ENCODE measurements at regions not wholly inside any gene's neighbourhood (a gene's known extent, or its start where the extent isn't known, plus 50 kb on each side); places are given as distances from the start of the nearest gene placed in this dataset.

- no peaks in the 10 kb centered on the region for H4K20me1 ChIP-seq (replicated peaks; ENCODE audit: control insufficient read depth, extremely low read depth, insufficient read depth, low read length)
- no peak overlapping the region for H2AFZ ChIP-seq (ENCODE audit: low read depth, low read length)
- H3K4me3 ChIP-seq (replicated peaks in 1 of 3; ENCODE audit: insufficient read depth in 1 of 3, low read depth in 1 of 3, low read length in 3 of 3), result no peak overlapping the region
- FAIRE-seq (no peak), DNase-seq (ENCODE audit: low read depth, low spot score) (no peak)
- no peaks in the 10 kb centered on the region for H3K27me3 ChIP-seq (ENCODE audit: control insufficient read depth in 2 of 2, insufficient read depth in 2 of 2, low read length in 2 of 2)
- no peaks in the 10 kb centered on the region for H3K9me1 ChIP-seq (replicated peaks; ENCODE audit: control insufficient read depth, extremely low read depth, insufficient read depth, low read length)
- H3K4me2 ChIP-seq (ENCODE audit: insufficient read depth, low read length), result no peak overlapping the region
- intact Hi-C loops (cut with micrococcal nuclease), result no loop called here
- CTCF ChIA-PET, result no interaction called here
- TF ChIP-seq MAX (IDR thresholded peaks at IDR 0.05; ENCODE audit: insufficient read depth, insufficient read length), result no peak
- no peak for TF ChIP-seq EZH2 (IDR thresholded peaks at IDR 0.05; ENCODE audit: borderline replicate concordance, low read depth, low read length, severe bottlenecking)
- no peak for TF ChIP-seq GATA2 (IDR thresholded peaks at IDR 0.05; ENCODE audit: insufficient read depth, insufficient read length, low read depth, low read length)
- TF ChIP-seq CTCF (IDR thresholded peaks at IDR 0.05; ENCODE audit: extremely low read depth in 1 of 2, insufficient read depth in 1 of 2, low read depth in 1 of 2, low read length in 2 of 2), result no peak
- TF ChIP-seq POLR2AphosphoS5 (IDR thresholded peaks at IDR 0.05; ENCODE audit: insufficient read depth, low read depth, low read length), result no peak
- TF ChIP-seq POLR2A (IDR thresholded peaks at IDR 0.05; ENCODE audit: low read depth, low read length), result no peak
- no peak for TF ChIP-seq JUN (IDR thresholded peaks at IDR 0.05; ENCODE audit: borderline replicate concordance, insufficient read depth, insufficient read length, low read depth)
- no peak for TF ChIP-seq MYC (IDR thresholded peaks at IDR 0.05; ENCODE audit: low read depth, low read length)
- no peak for TF ChIP-seq FOS (IDR thresholded peaks at IDR 0.05; ENCODE audit: borderline replicate concordance, insufficient read depth, low read length)
- H3K9ac ChIP-seq (replicated peaks; ENCODE audit: extremely low read depth, insufficient read depth, low read length), result no peak overlapping the region
- no peaks in the 10 kb centered on the region for H3K9me3 ChIP-seq (replicated peaks; ENCODE audit: control insufficient read depth, insufficient read depth, low read length)
- no peaks in the 10 kb centered on the region for H3K36me3 ChIP-seq (ENCODE audit: control insufficient read depth in 2 of 2, extremely low read depth in 1 of 2, insufficient read depth in 2 of 2, low read length in 2 of 2)
- no peaks in the 10 kb centered on the region for H3K4me1 ChIP-seq (ENCODE audit: control insufficient read depth, extremely low read depth, insufficient read depth, low read length)
- dilution Hi-C loops (cut with MboI; ENCODE audit: extremely low pct_ligation_motif_present, low sequenced_read_pairs), result no loop called here
- no TSS peak for BruUV-seq (replicated peaks)
- H3K79me2 ChIP-seq (ENCODE audit: control insufficient read depth, insufficient read depth, low read length), result no peaks in the 10 kb centered on the region
- H3K27ac ChIP-seq (ENCODE audit: insufficient read depth, low read depth, low read length), result no peak overlapping the region
- POLR2A ChIA-PET, result no interaction called here
These were observed 74.4 kb upstream of the KCNA4 start for GRCh38 chr11:30091246-30091645.
